Breast epithelium (tissue), 3 donors: ENCODE measurements at regions not wholly inside any gene's neighbourhood (a gene's known extent, or its start where the extent isn't known, plus 50 kb on each side); places are given as distances from the start of the nearest gene placed in this dataset.

ENCODE experiments used
- CTCF ChIP-seq, 3 donors: fragments of 450-650 bp; IDR thresholded peaks; one replicate each; pipeline ENCODE4 v1.5.1; 2016 to 2017; ENCODE audit warnings: antibody characterized with exemption in 3 of 3, mild to moderate bottlenecking in 3 of 3, moderate library complexity in 3 of 3
- POLR2A ChIP-seq: fragments of 450-650 bp; IDR thresholded peaks from one replicate; pipeline ENCODE4 v1.6.1; 2016; ENCODE audit warnings: antibody characterized with exemption, mild to moderate bottlenecking, moderate library complexity
- POLR2AphosphoS5 ChIP-seq, 3 donors: sonication (generic); formaldehyde crosslinking; IDR thresholded peaks; one replicate each; pipeline ENCODE4 v1.6.1; 2017; ENCODE audit warnings: antibody characterized with exemption in 3 of 3

DNA sequence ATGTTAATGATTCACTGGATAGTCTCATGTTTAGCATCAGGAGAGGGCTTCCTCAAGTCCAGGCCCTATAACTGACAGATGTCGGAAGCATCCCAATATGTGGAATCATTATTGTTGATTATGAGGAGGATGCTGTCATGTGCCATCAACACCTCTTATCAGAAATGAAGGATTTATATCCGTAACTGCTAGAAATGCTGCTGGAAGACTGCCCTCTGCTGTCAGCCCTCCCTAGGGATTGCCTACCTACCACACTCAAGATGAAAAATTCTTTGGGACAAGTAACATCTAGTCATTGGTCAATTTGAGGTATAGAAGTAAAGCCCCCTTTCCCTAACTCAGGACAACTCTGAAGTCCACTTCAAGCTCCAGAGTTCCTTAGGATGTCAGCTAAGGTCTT lies 1166.5 kb upstream of the NXPH2 start:
- TF ChIP-seq POLR2AphosphoS5 (IDR thresholded peaks at IDR 0.05) (no peak), CTCF (IDR thresholded peaks at IDR 0.05) (no peak), POLR2A (no peak)
